Stimulated activated CD4-positive, alpha-beta T cell treated with anti-CD3 and anti-CD28 coated beads, Interleukin-15, amount 100 ng/mL, for 1 hour (primary cell): ENCODE measurements at regions not wholly inside any gene's neighbourhood (a gene's known extent, or its start where the extent isn't known, plus 50 kb on each side); places are given as distances from the start of the nearest gene placed in this dataset.
"Not testable (repeated sequence)": the region's sequence is repeated elsewhere in the genome, so short reads cannot be mapped to it uniquely, and the experiment has no call there.

Experiments
- DNase-seq, 2 donors: peaks; one replicate each; pipeline ENCODE4 v3.0.0-alpha.2; 2020; ENCODE audit warnings: low read depth in 1 of 2, low spot score in 1 of 2

DNA sequence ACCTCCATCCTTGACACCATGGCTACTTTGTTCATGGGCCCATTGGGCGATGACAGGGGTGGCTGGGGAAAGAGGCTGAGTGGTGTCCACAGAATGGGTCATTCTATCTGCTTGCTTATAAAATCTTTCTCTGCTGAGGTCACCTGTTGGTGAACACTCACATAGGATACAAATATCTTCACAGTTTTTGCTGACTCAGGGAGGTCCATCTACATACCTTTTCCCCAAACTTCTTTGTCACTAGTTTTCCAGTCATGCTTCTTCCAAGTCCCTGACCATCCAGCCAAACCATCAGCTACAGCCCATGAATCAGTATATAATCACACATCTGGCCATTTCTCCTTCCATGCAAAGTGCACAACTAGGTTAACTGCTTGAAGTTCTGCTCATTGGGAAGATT, 347.6 kb downstream of the TMEM38B start:
- not testable (repeated sequence) for DNase-seq

DNA sequence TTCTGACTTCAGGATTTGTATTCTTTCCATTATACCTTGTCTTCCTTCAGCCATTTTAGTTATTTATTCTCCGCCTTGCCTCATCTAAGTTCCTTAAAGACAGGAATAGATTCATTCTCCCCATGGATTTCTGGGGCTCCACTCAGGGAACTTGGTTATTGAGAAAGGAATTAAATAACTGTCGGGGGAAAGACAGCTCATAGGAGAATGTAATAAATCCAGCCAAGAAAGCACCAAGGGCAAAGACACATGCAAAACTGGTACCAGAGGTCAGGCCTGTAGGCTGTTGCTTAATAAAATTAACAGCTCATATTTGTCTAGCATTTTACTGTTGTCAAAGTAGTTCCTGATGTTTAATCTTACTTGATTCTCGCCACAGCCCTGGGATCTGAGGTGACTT, 357.2 kb downstream of the TMEM38B start:
- no peak for DNase-seq

DNA sequence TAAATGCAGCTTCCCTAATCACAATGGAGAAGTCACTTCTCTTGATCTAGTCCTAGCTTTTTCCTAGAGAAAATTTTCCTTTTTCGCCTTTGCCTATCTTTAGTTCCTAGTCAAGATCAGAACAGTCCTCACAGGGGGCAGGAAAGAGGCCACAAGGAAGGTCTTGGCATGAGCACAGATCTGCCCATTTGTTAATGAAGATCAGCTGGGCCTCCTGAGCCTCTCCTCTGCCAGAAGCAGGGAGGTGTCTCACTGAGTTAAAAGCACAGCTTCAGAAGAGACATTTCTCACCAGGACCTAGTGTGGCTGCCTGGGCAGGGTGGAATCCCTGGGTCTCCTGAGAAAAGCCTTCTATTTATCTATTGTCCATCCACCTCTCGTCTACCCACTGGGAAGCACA, 357.8 kb downstream of the TMEM38B start:
- DNase-seq: no peak

DNA sequence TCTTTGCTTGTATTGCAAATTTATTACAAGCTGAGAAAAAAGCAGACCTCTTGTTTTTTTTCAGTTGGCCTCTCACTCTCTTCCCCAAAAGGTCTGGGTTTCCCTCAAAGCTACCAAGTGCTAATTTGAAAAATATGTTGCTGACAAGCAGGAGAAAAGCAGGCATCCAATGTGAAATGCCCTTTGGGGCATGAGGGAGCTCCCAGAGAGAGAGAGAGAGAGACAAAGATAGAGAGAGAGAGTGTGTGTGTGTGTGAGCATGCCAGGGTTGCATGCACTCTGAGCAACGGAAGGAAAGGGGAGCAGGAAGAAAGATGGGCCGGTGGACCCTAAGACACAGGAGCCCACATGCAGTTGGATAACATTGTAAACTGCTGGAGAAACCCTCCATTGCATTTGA, 358.4 kb downstream of the TMEM38B start:
- no peak for DNase-seq

DNA sequence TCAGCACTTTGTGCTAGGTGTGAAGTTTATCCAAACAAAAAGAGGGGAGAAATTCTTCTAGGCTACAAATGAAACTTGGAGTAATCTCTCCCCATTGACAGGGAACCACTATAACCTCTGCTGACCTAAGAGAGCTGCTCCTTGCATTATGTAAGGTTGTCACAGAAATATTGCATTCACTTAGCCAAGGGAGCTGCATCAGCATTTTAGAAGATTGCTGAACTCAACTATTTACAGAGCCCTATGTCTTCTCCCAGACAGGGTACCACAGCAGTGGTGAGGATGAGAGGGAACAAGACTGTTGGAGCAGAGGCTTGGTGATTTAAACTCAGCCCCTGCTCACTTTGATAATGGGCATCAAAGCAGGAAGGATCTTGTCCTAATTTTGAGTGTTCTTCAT, 362.0 kb downstream of the TMEM38B start:
- DNase-seq: no peak

DNA sequence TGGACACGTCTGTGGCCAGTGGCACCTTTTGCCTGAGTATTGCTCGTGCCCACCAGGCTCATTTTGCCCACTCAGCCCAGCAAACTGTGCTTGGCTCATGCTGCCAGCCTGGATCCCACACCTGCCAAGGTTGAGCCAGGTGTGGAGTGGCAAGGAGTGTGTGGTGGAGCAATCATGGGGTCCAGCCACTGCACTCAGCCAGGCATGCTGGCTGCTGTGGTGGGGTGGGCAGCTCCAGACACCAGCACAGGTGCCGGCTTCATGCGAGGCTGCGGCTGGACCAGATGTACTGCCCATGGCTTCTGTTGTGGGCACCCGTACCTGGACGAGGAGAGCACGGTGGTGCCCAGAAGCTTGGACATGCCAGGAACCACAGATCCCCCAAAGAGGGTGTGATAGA, 364.1 kb downstream of the TMEM38B start:
- no peak for DNase-seq

DNA sequence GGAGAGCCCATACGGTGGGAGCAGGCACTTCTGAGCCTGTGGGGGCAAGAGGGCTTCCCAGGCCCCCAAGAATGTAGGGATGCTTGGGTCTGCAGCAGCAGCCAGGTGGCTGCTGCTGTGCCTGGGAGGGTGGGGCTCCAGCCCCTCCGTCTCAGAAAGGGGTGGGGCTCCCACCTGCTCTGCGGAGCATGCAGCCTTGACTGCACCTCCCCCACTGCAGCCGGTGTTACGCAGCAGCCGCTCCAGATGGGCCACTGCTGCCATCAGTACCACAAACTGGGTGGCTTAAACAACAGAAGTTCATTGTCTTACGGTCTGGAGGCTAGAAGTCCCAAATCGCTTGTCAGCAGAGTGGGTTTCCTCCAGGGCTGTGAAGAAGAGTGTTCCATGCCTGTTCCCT, 365.5 kb downstream of the TMEM38B start:
- no peak for DNase-seq

DNA sequence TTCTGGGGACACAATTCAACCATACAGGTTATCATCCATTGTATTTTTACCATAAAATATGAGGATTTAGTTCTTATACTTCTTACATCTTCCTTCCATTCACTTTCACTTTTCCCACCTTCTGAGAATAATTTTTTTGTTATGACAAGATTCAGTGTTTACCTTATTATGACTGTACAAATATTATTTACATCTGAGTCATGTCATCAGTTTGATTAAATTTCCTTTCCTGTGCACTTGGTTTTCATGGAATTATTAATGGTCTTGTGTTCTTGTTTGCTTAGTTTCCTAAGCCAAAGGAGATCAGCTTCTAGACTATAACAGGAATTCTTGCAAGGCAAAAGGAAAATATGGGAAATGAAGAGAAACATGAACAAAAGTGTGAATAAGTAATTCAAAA, 366.5 kb downstream of the TMEM38B start:
- no peak for DNase-seq

DNA sequence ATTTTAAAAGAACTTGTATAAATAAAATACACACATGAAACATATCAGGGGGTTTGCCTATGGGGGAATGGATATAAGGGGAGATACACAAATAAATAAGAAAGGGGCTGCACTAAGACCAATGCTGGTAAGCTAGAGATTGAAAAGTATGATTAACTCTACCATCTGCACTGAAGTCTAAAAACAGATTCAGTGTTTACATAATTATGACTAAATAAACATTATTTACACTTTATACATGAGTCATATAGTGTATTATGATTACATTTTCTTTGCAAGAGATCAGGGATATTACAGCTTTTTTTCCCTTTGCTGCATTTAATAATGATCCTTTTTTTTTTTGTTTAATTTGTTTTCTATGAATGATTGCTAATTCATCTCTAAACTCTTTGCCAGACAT, 367.9 kb downstream of the TMEM38B start:
- DNase-seq: no peak

DNA sequence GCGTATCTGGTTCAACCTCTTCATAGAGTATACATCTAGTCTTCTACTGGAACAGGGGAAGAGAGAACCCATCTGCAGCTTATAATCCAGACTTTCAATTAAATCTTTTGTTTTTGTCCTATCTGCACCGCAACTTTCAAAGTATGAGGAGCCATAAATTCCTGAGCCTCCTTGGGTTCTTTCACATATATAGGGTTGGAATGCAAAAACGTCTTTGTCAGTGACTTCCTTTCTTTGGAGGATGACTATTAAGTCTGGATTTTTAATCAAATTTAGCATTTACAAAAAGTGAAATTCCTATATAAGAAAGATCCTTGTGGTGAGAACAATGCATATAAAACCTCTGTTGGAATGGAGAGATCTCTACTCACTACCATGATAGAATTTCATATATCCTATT, 370.8 kb downstream of the TMEM38B start:
- DNase-seq: no peak

DNA sequence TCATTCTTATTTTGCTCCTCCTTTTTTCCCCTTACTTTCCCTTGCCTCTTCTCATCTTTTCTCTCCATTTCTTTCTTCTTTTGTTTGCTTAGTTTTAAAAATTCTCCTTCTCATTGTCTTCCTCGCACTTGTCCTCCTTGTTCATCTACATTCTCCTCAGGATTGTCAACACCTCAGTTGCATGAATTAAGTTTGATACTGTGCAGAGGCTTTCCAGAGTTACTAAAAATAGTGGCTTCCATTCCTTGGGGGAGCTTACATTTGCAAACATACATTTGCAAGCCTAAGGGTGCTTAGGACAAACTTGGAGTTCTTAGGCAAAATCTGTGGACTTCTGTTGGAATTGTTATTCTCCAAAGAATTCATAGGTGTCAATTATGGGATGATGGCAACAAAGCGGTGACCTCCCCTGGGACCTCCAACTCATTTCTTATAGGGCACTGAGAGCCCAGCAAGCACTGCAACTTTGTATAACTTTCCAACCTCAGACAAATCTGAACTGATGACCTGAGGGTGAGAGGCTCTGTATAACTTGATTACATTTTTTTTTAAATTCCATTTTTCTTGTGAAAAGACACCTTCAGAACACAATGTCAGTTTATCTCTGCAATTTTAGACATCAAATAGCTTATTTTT, 371.4 kb downstream of the TMEM38B start:
- DNase-seq: no peak

DNA sequence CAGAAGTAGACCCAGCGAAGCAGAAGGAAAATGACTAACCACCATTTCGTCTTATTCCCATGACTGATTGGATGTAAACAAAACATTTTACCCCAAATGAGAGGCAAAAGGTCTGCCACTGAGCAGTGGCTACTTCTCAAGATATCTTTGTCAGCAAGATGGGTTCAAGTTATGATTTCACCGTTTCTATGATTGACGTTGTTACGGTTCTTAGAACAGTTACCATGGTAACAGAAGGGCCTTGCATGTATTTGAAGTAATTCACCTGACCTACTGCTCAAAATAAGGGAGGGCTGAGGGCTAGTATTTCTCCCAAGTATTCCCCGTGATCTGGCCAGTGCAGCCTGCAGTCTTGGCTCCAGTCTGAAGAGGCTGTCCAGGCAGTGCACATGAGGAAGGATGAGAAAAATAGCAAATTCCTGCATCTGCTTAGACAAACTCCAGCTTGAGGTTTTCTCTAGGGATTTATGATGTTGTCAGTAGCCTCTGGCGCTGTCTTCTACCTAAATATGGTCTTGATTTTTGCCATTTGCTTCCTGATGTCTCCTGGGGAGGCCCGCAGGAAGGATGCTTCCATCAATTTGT, 372.7 kb downstream of the TMEM38B start:
- DNase-seq: no peak

DNA sequence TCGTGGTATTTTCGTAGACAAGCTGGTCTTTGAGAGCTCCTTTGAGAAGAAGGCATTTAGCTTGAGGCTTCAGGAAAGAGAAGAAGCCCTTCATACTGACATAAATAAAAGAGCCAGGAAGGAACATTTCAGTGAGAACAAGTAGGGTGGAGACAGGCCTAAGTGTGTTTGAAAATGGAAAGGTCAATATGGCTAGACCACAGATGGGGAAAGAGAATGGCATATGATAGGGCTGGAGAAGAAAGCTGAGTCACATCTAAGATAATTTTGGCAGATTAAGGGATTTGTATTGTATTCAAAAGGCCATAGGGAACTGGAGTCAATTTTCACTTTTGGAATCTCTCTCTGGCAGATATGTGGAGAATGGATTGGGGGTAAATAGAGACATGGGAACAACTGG, 374.9 kb downstream of the TMEM38B start:
- DNase-seq: no peak

DNA sequence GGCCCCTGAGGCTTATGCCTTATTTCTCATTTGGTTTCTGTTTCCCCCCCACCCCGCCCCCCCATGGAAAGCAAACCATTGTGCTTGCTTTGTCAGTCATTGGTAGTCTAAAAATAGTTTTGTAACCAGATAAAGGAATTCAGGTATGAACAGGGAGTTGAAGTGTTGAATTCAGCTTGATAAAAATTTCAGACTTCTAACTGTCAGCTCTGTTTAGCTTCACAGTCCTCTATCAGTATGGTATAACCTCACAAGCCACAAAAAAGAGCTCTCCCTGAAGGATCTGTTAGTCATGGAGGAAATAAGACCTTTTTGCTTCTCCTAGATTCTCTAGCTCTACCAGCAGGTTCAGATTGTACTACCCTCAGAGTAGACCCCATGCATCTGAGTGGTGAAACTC, 378.1 kb downstream of the TMEM38B start:
- DNase-seq: no peak

DNA sequence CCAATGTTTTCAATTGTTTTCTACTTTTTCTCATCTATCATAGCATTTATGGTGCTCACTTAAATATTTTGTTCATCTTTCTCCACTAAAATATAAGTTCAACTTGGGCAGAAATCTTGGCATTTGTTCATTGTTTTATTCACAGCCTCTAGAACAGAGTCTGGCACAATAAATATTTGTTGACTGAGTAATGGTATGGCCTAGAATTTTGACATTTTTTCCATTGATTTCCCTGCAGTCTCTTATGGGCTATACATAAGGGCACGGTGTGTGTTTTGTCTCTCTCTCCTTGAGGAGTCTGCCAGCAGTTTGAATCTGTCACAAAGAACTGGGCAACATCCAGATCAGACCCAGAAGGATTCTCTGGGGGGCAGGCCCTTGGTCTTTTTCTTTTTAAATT, 379.7 kb downstream of the TMEM38B start:
- DNase-seq: no peak

DNA sequence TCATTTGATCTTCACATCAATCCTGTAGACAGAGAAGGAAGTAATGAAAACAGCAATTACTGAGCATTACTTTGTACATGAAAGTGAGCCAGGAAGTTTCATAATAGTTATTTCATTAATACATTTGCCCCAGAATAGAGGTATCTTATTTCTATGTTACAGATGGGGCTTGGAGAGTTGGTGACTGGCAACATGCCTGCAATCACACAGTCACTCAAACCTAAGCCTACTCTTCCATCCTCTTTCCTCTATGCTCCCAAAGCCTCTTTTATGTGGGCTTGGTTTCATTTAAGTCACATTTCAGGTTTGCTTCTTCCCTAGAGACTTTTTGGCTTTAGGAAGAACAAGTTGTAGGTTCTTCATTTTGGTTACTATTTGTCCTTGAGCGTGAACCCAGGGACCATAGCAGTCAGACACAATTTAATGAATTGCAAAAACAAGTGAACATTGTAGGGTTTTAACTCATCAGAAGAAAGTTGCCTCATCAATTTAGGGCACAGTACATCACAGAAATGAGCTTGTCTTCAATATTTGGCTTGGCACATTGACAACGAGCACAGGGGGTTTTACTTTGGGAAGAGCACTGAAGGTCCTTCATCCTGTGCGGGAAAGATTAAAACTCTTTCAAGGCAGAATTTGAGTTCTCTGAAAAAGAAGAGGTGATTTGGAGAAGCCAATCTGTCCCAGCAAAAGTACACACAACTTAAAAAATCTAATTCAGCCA, 381.1 kb downstream of the TMEM38B start:
- no peak for DNase-seq

DNA sequence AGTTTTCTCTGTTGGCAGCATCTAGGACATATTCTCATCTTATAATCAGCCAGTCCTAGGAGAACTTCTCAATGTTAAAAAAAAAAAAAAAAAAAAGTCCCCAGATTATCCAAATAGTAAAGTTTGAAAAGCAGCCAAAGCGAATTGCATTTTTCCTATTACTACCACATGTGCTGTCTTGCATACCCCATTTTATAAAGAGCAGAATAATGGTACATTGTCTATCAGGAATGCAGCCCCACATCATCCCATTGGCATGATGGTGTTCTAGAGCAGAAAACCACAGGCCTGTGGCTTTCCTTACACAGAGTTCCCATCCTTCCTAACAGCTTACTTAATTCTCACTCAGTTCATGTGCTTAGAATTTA, 381.6 kb downstream of the TMEM38B start:
- no peak for DNase-seq

DNA sequence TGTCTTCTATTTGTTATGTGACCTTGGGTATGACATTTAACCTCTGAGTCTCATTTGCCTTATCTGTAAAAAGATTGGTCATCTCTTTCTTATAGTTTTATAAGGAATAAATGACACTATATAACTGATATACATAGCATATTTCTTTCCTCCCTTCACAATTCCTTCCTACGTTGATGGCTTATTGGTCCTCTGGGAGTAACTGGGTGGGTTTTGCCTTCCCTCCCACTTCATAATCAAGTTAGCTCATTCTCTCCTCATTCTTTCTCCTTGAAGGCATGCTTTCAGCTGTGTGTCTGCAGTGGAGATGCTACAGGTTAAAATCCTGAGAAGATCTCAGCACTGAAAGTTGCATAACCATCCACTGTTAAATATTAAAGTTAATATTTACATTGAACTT, 382.4 kb downstream of the TMEM38B start:
- no peak for DNase-seq

DNA sequence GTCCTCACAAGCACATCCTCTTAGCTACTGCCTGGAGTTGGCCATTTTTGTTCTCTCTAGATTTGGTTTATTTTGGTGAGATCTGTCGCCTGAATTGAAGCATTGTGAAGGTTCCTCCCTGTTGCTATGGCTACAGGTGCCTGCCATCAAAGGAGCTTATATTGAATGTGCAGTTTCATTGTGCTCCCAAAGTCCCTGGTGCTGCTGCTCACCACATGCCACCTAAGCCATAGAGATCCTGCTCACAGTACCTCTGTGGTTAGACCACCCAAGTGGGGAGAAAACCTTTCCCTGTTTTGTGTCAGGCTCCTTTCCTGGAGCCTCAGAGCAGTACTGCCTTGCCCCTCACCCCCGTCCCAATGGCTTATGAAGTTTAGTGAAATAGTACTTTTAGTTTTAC, 383.4 kb downstream of the TMEM38B start:
- DNase-seq: no peak

DNA sequence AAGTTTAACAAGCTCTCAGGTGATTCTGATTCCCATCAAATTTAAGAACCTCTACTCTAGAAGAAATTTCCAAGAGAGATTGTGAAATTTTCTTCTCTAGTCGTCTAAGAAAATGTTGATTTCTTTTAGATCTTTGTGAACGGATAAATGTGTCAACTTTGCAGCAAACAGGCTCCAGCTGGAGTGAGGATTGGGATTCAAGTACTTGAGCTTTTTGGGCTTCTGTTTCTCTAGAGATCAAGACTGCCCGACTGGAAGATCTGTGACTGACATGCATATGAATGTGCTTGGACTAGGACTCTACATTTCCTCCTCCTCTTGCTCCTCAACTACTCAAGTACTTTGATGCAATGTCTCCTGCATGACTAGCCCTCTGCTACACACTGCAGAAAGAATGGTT, 388.3 kb downstream of the TMEM38B start:
- DNase-seq: no peak

DNA sequence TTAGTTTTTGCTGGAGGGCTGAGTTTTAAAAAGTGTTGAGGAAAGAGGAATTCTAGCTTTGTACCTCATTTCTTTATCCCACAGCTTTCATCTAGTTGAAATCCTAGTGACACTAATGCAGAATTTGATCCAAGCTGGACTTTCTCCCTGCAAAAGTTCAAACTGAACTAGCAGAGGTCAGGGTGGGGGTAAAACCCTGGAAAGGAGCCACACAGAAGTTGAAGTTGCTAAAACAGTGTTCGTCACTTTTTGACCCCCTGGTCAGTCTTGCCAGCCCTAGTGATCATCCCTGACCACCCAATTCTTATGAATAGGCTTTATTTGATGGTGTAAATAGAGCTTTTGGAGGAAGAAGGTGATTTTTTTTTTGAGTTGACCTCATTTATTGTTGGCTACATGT, 390.4 kb downstream of the TMEM38B start:
- DNase-seq: no peak

DNA sequence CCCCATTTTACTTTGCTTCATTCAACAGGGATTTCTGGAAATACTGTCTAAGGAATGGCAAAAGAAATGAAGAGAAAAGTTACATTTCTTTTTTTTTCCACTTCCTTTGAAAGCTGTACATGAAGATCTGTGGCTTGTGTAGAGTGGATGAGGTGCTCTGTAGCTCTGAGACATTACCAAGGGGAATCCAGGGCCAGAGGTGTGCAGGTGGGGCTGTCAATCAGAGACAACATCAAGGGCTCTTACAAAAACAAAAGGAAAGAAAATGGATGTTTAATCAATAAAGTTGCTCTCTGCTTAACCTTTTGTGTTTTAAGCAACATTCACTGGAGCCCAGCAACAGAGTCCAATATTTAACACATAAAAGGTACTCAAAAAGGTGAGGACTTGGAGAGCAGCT, 391.1 kb downstream of the TMEM38B start:
- no peak for DNase-seq

DNA sequence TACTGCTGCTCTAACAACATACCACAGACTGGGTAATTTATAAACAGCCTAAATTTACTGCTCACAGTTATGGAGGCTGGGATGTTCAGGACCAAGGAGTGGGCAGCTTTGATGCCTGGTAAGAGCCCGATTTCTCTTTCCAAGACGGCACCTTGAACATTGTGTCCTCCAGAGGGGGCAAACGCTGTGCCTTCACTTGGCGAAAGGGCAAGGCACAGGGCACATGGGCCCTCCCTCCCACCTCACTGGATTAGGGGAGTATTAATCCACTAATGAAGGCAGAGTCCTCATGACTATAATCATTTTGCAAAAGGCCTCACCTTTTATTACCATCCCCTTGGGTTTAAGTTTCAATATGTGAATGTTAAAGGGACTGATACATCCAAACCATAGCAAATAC, 397.7 kb downstream of the TMEM38B start:
- DNase-seq: no peak
